GM12878 (cell line): ENCODE measurements at regions not wholly inside any gene's neighbourhood (a gene's known extent, or its start where the extent isn't known, plus 50 kb on each side); places are given as distances from the start of the nearest gene placed in this dataset.

Source experiments
- ATAC-seq: fragments of 200-7000 bp; cut with Tn5 transposase; 3 replicates; pipeline ENCODE4 v1.9.1; 2020; ENCODE audit warnings: mild to moderate bottlenecking, moderate library complexity
- BruUV-seq: library from RNA; stranded (reverse); fragments of 400-500 nt; replicated peaks from 2 replicates; lab custom pipeline; 2021; lab: Mats Ljungman, UMichigan
- CTCF ChIA-PET: fragments of 300-600 bp; sonication (Branson Sonifier 250); formaldehyde crosslinking; extraction: SDS; loops from one replicate; lab custom pipeline; 2021; ENCODE audit warnings: inconsistent platforms; lab: Yijun Ruan, JAX
- POLR2A ChIA-PET: fragments of 350-600 bp; formaldehyde crosslinking; extraction: SDS; loops from one replicate; lab custom pipeline; 2021; ENCODE audit warnings: inconsistent platforms; lab: Charles Lee
- RAD21 ChIA-PET: fragments of 300-600 bp; sonication (Branson Sonifier 250); formaldehyde crosslinking; loops from one replicate; lab custom pipeline; 2023; ENCODE audit warnings: antibody characterized with exemption; ENCODE audit not compliant: unreplicated experiment; lab: Charles Lee
- SMC1A ChIA-PET: fragments of 300-600 bp; sonication (Branson Sonifier 250); formaldehyde crosslinking; loops from one replicate; lab custom pipeline; 2023; ENCODE audit not compliant: unreplicated experiment, uncharacterized antibody; lab: Charles Lee
- DNase-seq: peaks from one replicate; pipeline ENCODE4 v3.0.0-alpha.2; 2011; ENCODE audit warnings: low read depth, low spot score
- FAIRE-seq: peaks from 3 replicates; lab custom pipeline; 2011; peaks lifted over from hg19 to GRCh38; lab: Jason Lieb, UNC
- H2AFZ ChIP-seq: 2 replicates; pipeline ENCODE4 v1.6.0; 2011; ENCODE audit warnings: low read depth, low read length, control low read depth; ENCODE audit not compliant: control insufficient read depth
- H3K27ac ChIP-seq: 2 replicates; pipeline ENCODE4 v1.5.1; 2011; ENCODE audit warnings: control low read depth; ENCODE audit not compliant: control insufficient read depth, insufficient read depth
- H3K27me3 ChIP-seq, 2 experiments: replicated peaks in 1 of 2; 2 replicates each; pipeline versions ENCODE4 v1.6.0 to v1.6.1; 2011; ENCODE audit warnings: low read length in 1 of 2; ENCODE audit not compliant: control insufficient read depth in 2 of 2, insufficient read depth in 2 of 2
- H3K36me3 ChIP-seq, 2 experiments: 2 replicates each; pipeline ENCODE4 v1.5.1; 2011; ENCODE audit warnings: low read length in 1 of 2; ENCODE audit not compliant: control insufficient read depth in 2 of 2, insufficient read depth in 2 of 2
- H3K4me1 ChIP-seq: 2 replicates; pipeline ENCODE4 v1.6.1; 2011; ENCODE audit warnings: mild to moderate bottlenecking, low read length, moderate library complexity, mixed read lengths; ENCODE audit not compliant: control insufficient read depth, insufficient read depth
- H3K4me2 ChIP-seq: 2 replicates; pipeline ENCODE4 v1.6.0; 2011; ENCODE audit warnings: control low read depth; ENCODE audit not compliant: control insufficient read depth, insufficient read depth
- H3K4me3 ChIP-seq: fragments of 200-600 bp; sonication (generic); 2 replicates; pipeline ENCODE4 v1.5.1; 2016
- H3K79me2 ChIP-seq: 2 replicates; pipeline ENCODE4 v1.6.0; 2011; ENCODE audit warnings: low read length; ENCODE audit not compliant: control insufficient read depth, insufficient read depth
- H3K9ac ChIP-seq: 2 replicates; pipeline ENCODE4 v1.8.0; 2011; ENCODE audit warnings: low read length, control low read depth, mixed read lengths; ENCODE audit not compliant: control insufficient read depth, insufficient read depth
- H3K9me3 ChIP-seq: replicated peaks from 3 replicates; pipeline ENCODE4 v1.5.1; 2011; ENCODE audit warnings: mild to moderate bottlenecking, low read length; ENCODE audit not compliant: control insufficient read depth, insufficient read depth
- H4K20me1 ChIP-seq: 2 replicates; pipeline ENCODE4 v1.6.0; 2011; ENCODE audit not compliant: control insufficient read depth, insufficient read depth
- GATAD2B ChIP-seq: fragments of 450-650 bp; conservative IDR thresholded peaks from 2 replicates; pipeline ENCODE4 v1.6.1; 2017; ENCODE audit warnings: low read depth, mild to moderate bottlenecking, moderate library complexity
- NFXL1 ChIP-seq: fragments of 450-650 bp; IDR thresholded peaks from 2 replicates; pipeline ENCODE4 v1.6.1; 2017; ENCODE audit warnings: antibody characterized with exemption, mild to moderate bottlenecking, borderline replicate concordance
- WGBS: methylation state at CpG from one replicate; pipeline ENCODE4 v1.1.6; 2016; ENCODE audit warnings: low lambda C conversion rate; ENCODE audit not compliant: insufficient replicate concordance, insufficient coverage; ENCODE audit errors: missing lambda C conversion rate; 5-methylcytosine and 5-hydroxymethylcytosine counted together
- in situ Hi-C: fragments of 300-500 bp; cut with MboI; formaldehyde crosslinking; loops from 9 replicates; pipeline ENCODE4 v1.14.3; 2018; ENCODE audit warnings: mixed read lengths
- intact Hi-C: fragments of 100-400 bp; cut with micrococcal nuclease; formaldehyde crosslinking; loops from one replicate; pipeline ENCODE4 v1.14.2; 2022; ENCODE audit not compliant: unreplicated experiment
- TF ChIP-seq, protein P1 (sequence below): IDR thresholded peaks from 2 replicates; pipeline ENCODE4 v1.6.1; 2011; ENCODE audit warnings: borderline replicate concordance, low read depth, mild to moderate bottlenecking, moderate library complexity, mixed read lengths, low read length; ENCODE audit not compliant: insufficient read depth; ENCODE audit errors: extremely low read length
- TF ChIP-seq, protein P2 (sequence below): fragments of 450-650 bp; formaldehyde crosslinking; IDR thresholded peaks from 2 replicates; pipeline ENCODE4 v1.4.0; 2022; ENCODE audit warnings: mild to moderate bottlenecking, moderate library complexity

DNA sequence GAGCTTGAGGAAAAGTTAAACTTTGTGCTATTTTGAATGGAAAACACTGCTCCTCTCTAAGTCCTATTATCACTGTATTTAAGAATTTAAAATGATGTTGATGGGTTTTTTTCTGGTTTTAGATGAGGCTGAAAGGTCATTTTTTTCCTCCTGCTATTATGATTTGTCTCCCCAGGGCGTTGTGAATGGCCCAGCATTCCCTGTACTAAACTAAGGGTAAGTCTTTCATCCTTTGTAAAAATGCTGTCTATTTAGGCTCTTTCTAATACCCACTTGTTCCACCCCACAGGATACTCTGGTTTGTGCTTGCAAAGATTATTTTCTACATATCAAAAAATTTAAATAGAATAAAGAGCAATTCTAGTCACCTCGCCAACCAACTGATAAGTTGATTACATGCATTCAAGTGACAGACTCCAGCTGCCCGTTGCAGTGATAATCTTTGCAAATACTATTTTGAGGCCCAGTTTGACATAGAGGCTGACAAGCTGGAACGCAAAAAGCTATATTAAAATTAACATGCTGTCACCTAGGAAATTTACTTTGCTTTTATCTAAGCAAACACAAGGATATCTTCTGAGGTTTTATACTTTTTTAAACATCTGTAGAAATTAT, 222.3 kb upstream of the TMEM229A start:
- Histone ChIP-seq H3K36me3 (no peaks in the 10 kb centered on the region), H3K27ac (no peak overlapping the region), H3K4me1 (no peaks in the 10 kb centered on the region), H3K27me3 (no peaks in the 10 kb centered on the region), H3K4me2 (no peak overlapping the region), H4K20me1 (no peaks in the 10 kb centered on the region), H3K79me2 (no peaks in the 10 kb centered on the region), H3K9me3 (no peaks in the 10 kb centered on the region), H3K4me3 (no peak overlapping the region), H2AFZ (no peak overlapping the region), H3K9ac (no peak overlapping the region)
- intact Hi-C loops, result no loop called here
- POLR2A ChIA-PET, result no interaction called here
- in situ Hi-C loops, result no loop called here
- RAD21 ChIA-PET, result interaction anchor here (0.7 kb wide), 1 partner anchor 20 kb away, joined by 3 read pairs; no protein-coding TSS in a partner anchor
- DNase-seq, result no peak
- SMC1A ChIA-PET, result interaction anchor here (1.7 kb wide), 1 partner anchor 9 kb away, joined by 4 read pairs; no protein-coding TSS in a partner anchor
- WGBS, result 11% methylated on average over 4 of the region's 4 CpGs
- CTCF ChIA-PET, result no interaction called here
- no peak for ATAC-seq
- no TSS peak for BruUV-seq
- TF ChIP-seq, protein P1, sequence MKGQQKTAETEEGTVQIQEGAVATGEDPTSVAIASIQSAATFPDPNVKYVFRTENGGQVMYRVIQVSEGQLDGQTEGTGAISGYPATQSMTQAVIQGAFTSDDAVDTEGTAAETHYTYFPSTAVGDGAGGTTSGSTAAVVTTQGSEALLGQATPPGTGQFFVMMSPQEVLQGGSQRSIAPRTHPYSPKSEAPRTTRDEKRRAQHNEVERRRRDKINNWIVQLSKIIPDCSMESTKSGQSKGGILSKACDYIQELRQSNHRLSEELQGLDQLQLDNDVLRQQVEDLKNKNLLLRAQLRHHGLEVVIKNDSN, result no peak
- TF ChIP-seq GATAD2B (no peak), NFXL1 (no peak)
- TF ChIP-seq, protein P2, sequence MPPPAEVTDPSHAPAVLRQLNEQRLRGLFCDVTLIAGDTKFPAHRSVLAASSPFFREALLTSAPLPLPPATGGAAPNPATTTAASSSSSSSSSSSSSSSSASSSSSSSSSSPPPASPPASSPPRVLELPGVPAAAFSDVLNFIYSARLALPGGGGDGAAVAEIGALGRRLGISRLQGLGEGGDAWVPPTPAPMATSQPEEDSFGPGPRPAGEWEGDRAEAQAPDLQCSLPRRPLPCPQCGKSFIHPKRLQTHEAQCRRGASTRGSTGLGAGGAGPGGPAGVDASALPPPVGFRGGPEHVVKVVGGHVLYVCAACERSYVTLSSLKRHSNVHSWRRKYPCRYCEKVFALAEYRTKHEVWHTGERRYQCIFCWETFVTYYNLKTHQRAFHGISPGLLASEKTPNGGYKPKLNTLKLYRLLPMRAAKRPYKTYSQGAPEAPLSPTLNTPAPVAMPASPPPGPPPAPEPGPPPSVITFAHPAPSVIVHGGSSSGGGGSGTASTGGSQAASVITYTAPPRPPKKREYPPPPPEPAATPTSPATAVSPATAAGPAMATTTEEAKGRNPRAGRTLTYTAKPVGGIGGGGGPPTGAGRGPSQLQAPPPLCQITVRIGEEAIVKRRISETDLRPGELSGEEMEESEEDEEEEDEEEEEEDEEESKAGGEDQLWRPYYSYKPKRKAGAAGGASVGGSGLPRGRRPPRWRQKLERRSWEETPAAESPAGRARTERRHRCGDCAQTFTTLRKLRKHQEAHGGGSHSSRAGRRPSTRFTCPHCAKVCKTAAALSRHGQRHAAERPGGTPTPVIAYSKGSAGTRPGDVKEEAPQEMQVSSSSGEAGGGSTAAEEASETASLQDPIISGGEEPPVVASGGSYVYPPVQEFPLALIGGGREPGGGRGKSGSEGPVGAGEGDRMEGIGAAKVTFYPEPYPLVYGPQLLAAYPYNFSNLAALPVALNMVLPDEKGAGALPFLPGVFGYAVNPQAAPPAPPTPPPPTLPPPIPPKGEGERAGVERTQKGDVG (CRISPR knock-in tag), result no peak
- FAIRE-seq, result no peak
